Fibroblast of lung (primary cell): ENCODE measurements at regions not wholly inside any gene's neighbourhood (a gene's known extent, or its start where the extent isn't known, plus 50 kb on each side); places are given as distances from the start of the nearest gene placed in this dataset.

Experiments
- DNase-seq, 2 donors: peaks; one replicate each; pipeline versions ENCODE4 v3.0.0 to v3.0.0-alpha.2; 2010; ENCODE audit warnings: low read depth in 2 of 2
- H2AFZ ChIP-seq: 2 replicates; pipeline ENCODE4 v1.5.1; 2012; ENCODE audit warnings: low read length, control low read depth, inconsistent platforms
- H3K27ac ChIP-seq: 2 replicates; pipeline ENCODE4 v1.5.1; 2011; ENCODE audit warnings: low read length, control low read depth; ENCODE audit not compliant: insufficient read depth
- H3K27me3 ChIP-seq: 2 replicates; pipeline ENCODE4 v1.5.1; 2011; ENCODE audit warnings: mild to moderate bottlenecking, low read length; ENCODE audit not compliant: control insufficient read depth, insufficient read depth
- H3K36me3 ChIP-seq: 2 replicates; pipeline ENCODE4 v1.5.1; 2011; ENCODE audit warnings: low read length; ENCODE audit not compliant: control insufficient read depth, insufficient read depth
- H3K4me1 ChIP-seq: 2 replicates; pipeline ENCODE4 v1.5.1; 2011; ENCODE audit warnings: low read length; ENCODE audit not compliant: control insufficient read depth, insufficient read depth; ENCODE audit errors: extremely low read depth
- H3K4me2 ChIP-seq: 2 replicates; pipeline ENCODE4 v1.5.1; 2011; ENCODE audit warnings: low read length, control low read depth; ENCODE audit not compliant: insufficient read depth; ENCODE audit errors: extremely low read depth
- H3K4me3 ChIP-seq, 4 experiments: fragments of 200-600 bp in 1 of 4; sonication (generic) in 1 of 4; replicated peaks in 1 of 4; 2 replicates each; pipeline ENCODE4 v1.5.1; 2011 to 2016; ENCODE audit warnings: low read length in 4 of 4, low read depth in 3 of 4, mild to moderate bottlenecking in 3 of 4, control low read depth in 2 of 4, inconsistent platforms in 1 of 4, mixed read lengths in 1 of 4; ENCODE audit not compliant: insufficient read depth in 1 of 4; ENCODE audit errors: control extremely low read depth in 1 of 4
- H3K79me2 ChIP-seq: 2 replicates; pipeline ENCODE4 v1.5.1; 2012; ENCODE audit warnings: mild to moderate bottlenecking, low read length, inconsistent platforms; ENCODE audit not compliant: control insufficient read depth, insufficient read depth
- H3K9ac ChIP-seq: 2 replicates; pipeline ENCODE4 v1.5.1; 2011; ENCODE audit warnings: mild to moderate bottlenecking, low read length, control low read depth; ENCODE audit not compliant: insufficient read depth
- H3K9me3 ChIP-seq: 2 replicates; pipeline ENCODE4 v1.5.1; 2012; ENCODE audit warnings: low read depth, low read length; ENCODE audit not compliant: control insufficient read depth, insufficient read depth
- H4K20me1 ChIP-seq: 2 replicates; pipeline ENCODE4 v1.5.1; 2011; ENCODE audit warnings: low read length; ENCODE audit not compliant: control insufficient read depth, insufficient read depth; ENCODE audit errors: extremely low read depth
- CTCF ChIP-seq, 2 donors: IDR thresholded peaks in 1 of 2; conservative IDR thresholded peaks in 1 of 2; 1 replicate in 1 of 2; 2 replicates in 1 of 2; pipeline ENCODE4 v1.5.1; 2011 to 2012; ENCODE audit warnings: low read length in 2 of 2, control low read depth in 1 of 2, inconsistent platforms in 1 of 2, low read depth in 1 of 2, mild to moderate bottlenecking in 1 of 2
- EZH2 ChIP-seq: IDR thresholded peaks from 2 replicates; pipeline ENCODE4 v1.5.1; 2012; ENCODE audit warnings: low read length, control low read depth, mild to moderate bottlenecking; ENCODE audit errors: missing control alignments

GRCh38 chrX:121132675-121133074, 85.3 kb downstream of the GLUD2 start:
- H3K27me3 ChIP-seq, result no peaks in the 10 kb centered on the region
- H3K79me2 ChIP-seq, result no peaks in the 10 kb centered on the region
- H3K4me3 ChIP-seq, result no peak overlapping the region
- no peak overlapping the region for H3K4me2 ChIP-seq
- H3K36me3 ChIP-seq, result no peaks in the 10 kb centered on the region
- H3K9me3 ChIP-seq, result no peaks in the 10 kb centered on the region
- H3K4me1 ChIP-seq, result no peaks in the 10 kb centered on the region
- TF ChIP-seq CTCF (conservative IDR thresholded peaks at IDR 0.05 in 1 of 2, IDR thresholded peaks at IDR 0.05 in 1 of 2; ENCODE audit: low read depth in 1 of 2, low read length in 2 of 2), result no peak
- no peak for TF ChIP-seq EZH2
- no peaks in the 10 kb centered on the region for H4K20me1 ChIP-seq
- H3K9ac ChIP-seq, result no peak overlapping the region
- H3K27ac ChIP-seq, result no peak overlapping the region
- DNase-seq, result no peak
- H2AFZ ChIP-seq, result no peak overlapping the region

GRCh38 chrX:121135488-121136207, 88.2 kb downstream of the GLUD2 start:
- Histone ChIP-seq H4K20me1 (no peaks in the 10 kb centered on the region), H3K36me3 (no peaks in the 10 kb centered on the region), H3K4me3 (no peak overlapping the region), H3K4me2 (no peak overlapping the region), H3K4me1 (no peaks in the 10 kb centered on the region), H3K9ac (no peak overlapping the region), H2AFZ (no peak overlapping the region), H3K9me3 (no peaks in the 10 kb centered on the region), H3K27ac (no peak overlapping the region), H3K27me3 (no peaks in the 10 kb centered on the region), H3K79me2 (no peaks in the 10 kb centered on the region)
- no peak for DNase-seq
- no peak for TF ChIP-seq CTCF (conservative IDR thresholded peaks at IDR 0.05 in 1 of 2, IDR thresholded peaks at IDR 0.05 in 1 of 2; ENCODE audit: low read depth in 1 of 2, low read length in 2 of 2)
- TF ChIP-seq EZH2, result no peak

GRCh38 chrX:121146059-121146628, 98.7 kb downstream of the GLUD2 start:
- Histone ChIP-seq H3K27me3 (no peaks in the 10 kb centered on the region), H3K27ac (no peak overlapping the region), H3K9me3 (no peaks in the 10 kb centered on the region), H3K4me1 (no peaks in the 10 kb centered on the region), H4K20me1 (no peaks in the 10 kb centered on the region), H3K79me2 (no peaks in the 10 kb centered on the region), H2AFZ (no peak overlapping the region), H3K9ac (no peak overlapping the region), H3K4me2 (no peak overlapping the region), H3K36me3 (no peaks in the 10 kb centered on the region), H3K4me3 (no peak overlapping the region)
- TF ChIP-seq CTCF (conservative IDR thresholded peaks at IDR 0.05 in 1 of 2, IDR thresholded peaks at IDR 0.05 in 1 of 2; ENCODE audit: low read depth in 1 of 2, low read length in 2 of 2) (no peak), EZH2 (no peak)
- DNase-seq, result peak in 1 of 2 donors; percentile 13
